ENCODE measurements at regions not wholly inside any gene's neighbourhood (a gene's known extent, or its start where the extent isn't known, plus 50 kb on each side); places are given as distances from the start of the nearest gene placed in this dataset.

DNA sequence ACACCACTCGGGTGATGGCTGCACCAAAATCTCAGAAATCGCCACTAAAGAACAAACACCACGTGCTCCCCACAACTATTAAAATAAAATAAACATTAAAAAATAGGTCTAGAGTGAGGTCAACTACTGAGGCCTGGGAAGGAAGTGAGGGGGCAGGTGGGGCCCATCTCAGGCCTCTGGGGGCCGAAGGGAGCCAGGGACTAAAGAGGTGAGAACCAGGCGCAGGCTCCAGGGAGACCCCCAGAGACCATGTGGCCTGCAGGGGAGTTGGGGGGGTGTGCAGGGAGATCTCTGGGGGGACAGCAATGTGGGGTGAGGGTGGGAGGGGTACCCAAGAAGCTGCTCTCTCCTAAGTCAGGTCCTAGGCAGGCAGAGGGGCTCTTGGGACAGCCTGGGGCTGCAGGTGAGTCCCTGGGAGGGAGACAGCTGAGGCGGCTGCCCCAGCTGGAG is 111.3 kb upstream of the SMURF2 start:
- Histone ChIP-seq H3K27me3 (ENCODE audit: insufficient read depth, low read length) (no peaks in the 10 kb centered on the region), H3K36me3 (ENCODE audit: control insufficient read depth in 1 of 2, insufficient read depth in 2 of 2, low read length in 2 of 2) (peaks cover 0 to 3% of the 10 kb centered on the region in 2 experiments; a peak in 1 of 4 replicates), H3K9me3 (ENCODE audit: control insufficient read depth in 1 of 2, insufficient read depth in 1 of 2, low read depth in 1 of 2, low read length in 2 of 2) (no peaks in the 10 kb centered on the region), H4K20me1 (ENCODE audit: insufficient read depth) (no peaks in the 10 kb centered on the region), H3K4me1 (ENCODE audit: control insufficient read depth in 1 of 2, insufficient read depth in 2 of 2, low read length in 2 of 2) (peaks cover 17 to 42% of the 10 kb centered on the region in 2 experiments), H3K4me2 (ENCODE audit: low read length) (peak overlapping the region; percentile 100), H2AFZ (ENCODE audit: low read depth, low read length, poor library complexity, severe bottlenecking) (no peak overlapping the region), H3K79me2 (ENCODE audit: insufficient read depth, low read length) (peaks cover 36% of the 10 kb centered on the region), H3K4me3 (replicated peaks in 1 of 2; ENCODE audit: low read depth in 1 of 2, low read length in 2 of 2) (peak overlapping the region; percentile 80 to 89), H3K9ac (ENCODE audit: low read length) (peak overlapping the region; percentile 86), H3K27ac (ENCODE audit: low read depth, low read length) (peak overlapping the region; percentile 73), H3K9me2 (ENCODE audit: insufficient read depth) (no peaks in the 10 kb centered on the region)
- DNase-seq (ENCODE audit: low read depth, low spot score), result no peak
- ChIA-PET CTCF (interaction anchor here (0.7 to 5.2 kb wide), 5 partner anchors 9 to 354 kb away, joined by 3 to 40 read pairs (median 5); no protein-coding TSS in a partner anchor), RAD21 (ENCODE audit: low non-redundant PET in 1 of 2, low total read pairs in 2 of 2, uncharacterized antibody in 2 of 2, unreplicated experiment in 2 of 2) (interaction anchor here (0.7 kb wide), 2 partner anchors 61 to 62 kb away, joined by 3 to 6 read pairs; no protein-coding TSS in a partner anchor), POLR2A (interaction anchor here (0.6 to 1.9 kb wide), 8 partner anchors 10 to 548 kb away, joined by 3 to 6 read pairs (median 5); no protein-coding TSS in a partner anchor)
- intact Hi-C loops (cut with micrococcal nuclease), result loop anchor here (5.0 kb wide), 1 partner anchor 189 kb away; no protein-coding TSS in a partner anchor
- TF ChIP-seq SP1 (IDR thresholded peaks at IDR 0.05; ENCODE audit: low read depth), result no peak
- TF ChIP-seq POLR2AphosphoS5 (IDR thresholded peaks at IDR 0.05; ENCODE audit: low read depth, low read length), result 0 out of 2 replicates have a peak, but pooled peaks have one; percentile 18
- ATAC-seq, result no peak; the same call in 1 of the 2 replicates
- BruUV-seq (replicated peaks), result no TSS peak

DNA sequence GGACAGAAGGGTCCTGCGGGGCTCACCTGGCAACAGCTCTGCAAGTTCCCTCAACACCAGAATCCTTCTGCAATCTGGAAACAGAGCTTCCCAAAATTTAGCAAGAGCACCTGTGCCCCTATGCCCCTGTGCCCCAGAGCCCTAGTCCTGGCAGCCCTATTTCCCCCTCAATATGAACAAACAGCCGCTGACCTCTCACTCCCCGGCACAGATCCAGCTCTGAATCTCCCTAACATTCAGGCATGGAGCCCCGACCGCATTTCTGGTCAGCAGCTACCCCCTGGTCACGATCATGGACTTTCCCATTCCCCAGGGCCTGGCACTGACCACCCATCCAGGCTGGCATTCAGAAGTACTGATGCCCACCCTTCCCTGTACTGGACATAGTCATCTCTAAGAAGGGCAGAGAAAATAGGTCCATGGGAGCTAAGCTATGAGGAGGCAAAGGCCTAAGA is 110.8 kb upstream of the SMURF2 start:
- DNase-seq (ENCODE audit: low read depth, low spot score) (no peak), ATAC-seq (no peak)
- Histone ChIP-seq H4K20me1 (ENCODE audit: insufficient read depth) (no peaks in the 10 kb centered on the region), H3K36me3 (ENCODE audit: control insufficient read depth in 1 of 2, insufficient read depth in 2 of 2, low read length in 2 of 2) (peaks cover 0 to 3% of the 10 kb centered on the region in 2 experiments; a peak in 1 of 4 replicates), H3K27me3 (ENCODE audit: insufficient read depth, low read length) (no peaks in the 10 kb centered on the region), H3K4me1 (ENCODE audit: control insufficient read depth in 1 of 2, insufficient read depth in 2 of 2, low read length in 2 of 2) (peaks cover 17 to 43% of the 10 kb centered on the region in 2 experiments), H3K79me2 (ENCODE audit: insufficient read depth, low read length) (peaks cover 42% of the 10 kb centered on the region), H3K9me2 (ENCODE audit: insufficient read depth) (no peaks in the 10 kb centered on the region), H3K9ac (ENCODE audit: low read length) (peak overlapping the region; percentile 86; the same call in 1 of the 2 replicates), H3K4me2 (ENCODE audit: low read length) (peak overlapping the region; percentile 100), H2AFZ (ENCODE audit: low read depth, low read length, poor library complexity, severe bottlenecking) (no peak overlapping the region), H3K27ac (ENCODE audit: low read depth, low read length) (peak overlapping the region; percentile 2; the same call in 1 of the 2 replicates), H3K9me3 (ENCODE audit: control insufficient read depth in 1 of 2, insufficient read depth in 1 of 2, low read depth in 1 of 2, low read length in 2 of 2) (no peaks in the 10 kb centered on the region), H3K4me3 (replicated peaks in 1 of 2; ENCODE audit: low read depth in 1 of 2, low read length in 2 of 2) (peak overlapping the region; percentile 80 to 89)
- TF ChIP-seq ELF1 (IDR thresholded peaks at IDR 0.05; ENCODE audit: borderline replicate concordance, low read depth) (no peak), FOSL1 (IDR thresholded peaks at IDR 0.05; ENCODE audit: low read depth) (no peak), CBX3 (IDR thresholded peaks at IDR 0.05; ENCODE audit: low read depth) (no peak)
- no TSS peak for BruUV-seq (replicated peaks)
- POLR2A ChIA-PET, result interaction anchor here (0.6 to 1.2 kb wide), 3 partner anchors 10 to 547 kb away, joined by 3 to 5 read pairs (median 4); no protein-coding TSS in a partner anchor
- CTCF ChIA-PET, result interaction anchor here (0.7 kb wide), 1 partner anchor 64 kb away, joined by 4 read pairs; no protein-coding TSS in a partner anchor
- intact Hi-C loops (cut with micrococcal nuclease), result loop anchor here (5.0 kb wide), 1 partner anchor 189 kb away; no protein-coding TSS in a partner anchor
- RAD21 ChIA-PET (ENCODE audit: low non-redundant PET in 1 of 2, low total read pairs in 2 of 2, uncharacterized antibody in 2 of 2, unreplicated experiment in 2 of 2), result interaction anchor here (0.7 kb wide), 2 partner anchors 60 to 62 kb away, joined by 3 to 6 read pairs; no protein-coding TSS in a partner anchor

All from HCT116 (cell line).